ENCODE measurements at regions not wholly inside any gene's neighbourhood (a gene's known extent, or its start where the extent isn't known, plus 50 kb on each side); places are given as distances from the start of the nearest gene placed in this dataset.
A peak's percentile ranks its signal among the peaks of the same experiment; 100 is the strongest.
"Not testable (repeated sequence)": the region's sequence is repeated elsewhere in the genome, so short reads cannot be mapped to it uniquely, and the experiment has no call there.

GRCh38 chr3:67946436-67946835, 292.0 kb upstream of the SUCLG2 start:
- TF ChIP-seq CTCF (IDR thresholded peaks at IDR 0.05) = no peak
- DNase-seq (ENCODE audit: low spot score) = no peak
- Histone ChIP-seq H3K4me3 (no peak overlapping the region), H3K27ac (no peak overlapping the region)

- H3K4me3 ChIP-seq = no peak overlapping the region
- no peak overlapping the region for H3K27ac ChIP-seq
- no peak for TF ChIP-seq CTCF (IDR thresholded peaks at IDR 0.05)
- DNase-seq (ENCODE audit: low spot score) = no peak
Observed at GRCh38 chr3:67943546-67943945, 289.1 kb upstream of the SUCLG2 start.

- no peak for TF ChIP-seq CTCF (IDR thresholded peaks at IDR 0.05)
- DNase-seq (ENCODE audit: low spot score) = no peak
- H3K4me3 ChIP-seq = no peak overlapping the region
- no peak overlapping the region for H3K27ac ChIP-seq
Observed at GRCh38 chr3:67941433-67942030, 287.1 kb upstream of the SUCLG2 start.

GRCh38 chr3:67940210-67940952, 286.0 kb upstream of the SUCLG2 start:
- no peak for DNase-seq (ENCODE audit: low spot score)
- Histone ChIP-seq H3K4me3 (peak overlapping the region; percentile 3), H3K27ac (peak overlapping the region in 1 of 2 donors; percentile 3)
- TF ChIP-seq CTCF (IDR thresholded peaks at IDR 0.05) = no peak

- DNase-seq (ENCODE audit: low spot score) = no peak
- TF ChIP-seq CTCF (IDR thresholded peaks at IDR 0.05) = no peak
- Histone ChIP-seq H3K4me3 (no peak overlapping the region), H3K27ac (no peak overlapping the region)
Observed at GRCh38 chr3:67937498-67938118, 283.2 kb upstream of the SUCLG2 start.

- DNase-seq (ENCODE audit: low spot score); H3K4me3 ChIP-seq; H3K27ac ChIP-seq: not testable (repeated sequence)
Observed at GRCh38 chr3:67930394-67930793, 276.0 kb upstream of the SUCLG2 start.

- DNase-seq (ENCODE audit: low spot score) = no peak
- H3K4me3 ChIP-seq = no peak overlapping the region
- no peak overlapping the region for H3K27ac ChIP-seq
- TF ChIP-seq CTCF (IDR thresholded peaks at IDR 0.05) = no peak
Observed at GRCh38 chr3:67923796-67924195, 269.4 kb upstream of the SUCLG2 start.
